GM18517 (cell line): ENCODE measurements at regions not wholly inside any gene's neighbourhood (a gene's known extent, or its start where the extent isn't known, plus 50 kb on each side); places are given as distances from the start of the nearest gene placed in this dataset.
"Not testable (repeated sequence)": the region's sequence is repeated elsewhere in the genome, so short reads cannot be mapped to it uniquely, and the experiment has no call there.

ENCODE experiments used
- ATAC-seq: cut with Tn5 transposase; IDR thresholded peaks from one replicate; pipeline ENCODE4 v1.9.1; 2021; ENCODE audit warnings: mild to moderate bottlenecking, moderate library complexity; ENCODE audit not compliant: unreplicated experiment

DNA sequence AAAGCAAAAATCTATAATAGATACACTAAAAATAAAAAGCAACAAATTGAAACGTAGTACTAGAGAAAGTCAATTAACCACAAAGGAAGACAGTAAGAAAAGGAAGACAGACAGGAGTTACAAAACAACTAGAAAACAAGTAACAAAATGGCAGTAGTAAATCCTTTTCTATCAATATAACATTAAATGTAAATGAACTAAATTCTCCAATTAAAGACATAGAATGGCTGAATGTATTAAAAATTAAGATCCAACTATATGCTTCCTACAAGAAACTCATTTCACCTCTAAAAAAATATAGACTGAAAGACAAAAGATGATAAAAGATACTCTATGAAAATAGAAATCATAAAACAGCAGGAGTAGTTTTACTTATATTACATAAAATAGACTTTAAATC is 79.1 kb downstream of the CTH start:
- ATAC-seq, result no peak

DNA sequence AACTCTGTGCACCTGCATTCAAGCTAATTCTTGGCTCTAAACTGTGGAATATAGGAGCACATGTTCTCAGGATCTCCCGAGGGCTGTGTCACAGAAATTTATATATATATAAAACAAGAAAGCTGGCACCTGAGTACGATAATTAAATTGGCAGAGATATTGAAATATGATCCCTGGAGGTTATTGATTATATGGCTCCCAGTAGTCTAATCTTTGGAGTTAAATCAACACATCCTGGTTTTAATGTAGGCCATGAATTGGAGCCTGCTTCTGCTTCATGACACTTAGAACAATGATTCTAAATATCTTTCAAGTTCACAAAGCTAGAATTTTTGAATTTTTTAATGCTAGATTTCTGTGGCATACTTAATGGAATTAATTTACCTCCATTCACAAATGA is 84.3 kb downstream of the CTH start:
- no peak for ATAC-seq

DNA sequence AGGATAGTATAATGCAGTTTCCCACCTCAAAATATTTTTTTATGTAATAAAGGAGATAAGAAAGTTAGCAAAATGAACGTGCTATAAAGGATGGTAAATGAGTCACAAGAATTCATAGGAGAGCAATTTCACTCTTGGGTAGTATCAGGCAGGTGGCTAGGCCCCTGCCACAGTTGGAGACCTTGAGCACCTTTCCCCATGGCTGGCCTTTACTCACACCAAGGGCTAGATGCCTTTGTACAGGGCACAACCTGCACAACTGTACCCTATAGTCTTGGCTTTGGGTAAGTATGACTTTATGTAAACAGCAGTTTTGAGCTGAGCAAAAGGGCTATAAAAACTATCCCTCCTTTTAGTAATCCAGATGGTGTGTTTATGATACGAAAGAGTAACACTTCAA is 85.1 kb downstream of the CTH start:
- ATAC-seq, result no peak

DNA sequence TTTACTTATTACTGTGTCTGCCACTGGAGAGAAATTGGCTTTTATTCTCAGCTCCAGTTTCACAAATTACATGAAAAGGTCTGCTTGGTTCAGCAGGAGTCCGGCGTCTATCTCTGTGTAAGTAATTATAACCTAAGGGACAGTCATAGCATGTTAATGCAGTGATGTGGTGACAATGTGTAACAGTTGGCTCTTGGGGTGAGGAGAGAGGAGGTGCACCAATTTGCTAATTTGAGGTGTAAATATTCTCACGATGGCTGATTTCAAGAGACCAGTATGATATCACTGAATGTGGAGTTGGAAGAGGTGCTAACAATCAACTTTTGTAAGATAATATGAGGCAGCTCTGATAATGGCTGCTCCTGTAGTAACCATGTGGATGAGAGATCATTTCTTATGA is 86.1 kb downstream of the CTH start:
- ATAC-seq, result no peak

DNA sequence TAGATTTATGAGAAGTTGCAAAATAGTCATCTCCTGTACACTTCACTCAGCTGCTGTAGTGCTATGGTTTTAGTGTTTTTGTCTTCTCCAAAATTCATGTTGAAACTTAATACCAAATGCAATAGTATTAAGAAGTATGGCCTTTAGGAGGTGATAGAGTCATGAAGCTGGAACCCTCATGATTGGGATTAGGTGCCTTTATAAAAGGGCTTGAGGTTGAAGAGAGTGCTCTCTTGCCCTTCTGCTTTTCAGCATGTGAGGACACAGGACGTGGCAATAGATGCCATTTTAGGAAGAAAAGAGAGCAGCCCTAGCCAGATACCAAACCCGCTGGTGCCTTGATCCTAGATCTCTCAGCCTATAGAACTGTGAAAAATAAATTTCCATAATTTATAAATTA is 87.6 kb downstream of the CTH start:
- ATAC-seq, result no peak

DNA sequence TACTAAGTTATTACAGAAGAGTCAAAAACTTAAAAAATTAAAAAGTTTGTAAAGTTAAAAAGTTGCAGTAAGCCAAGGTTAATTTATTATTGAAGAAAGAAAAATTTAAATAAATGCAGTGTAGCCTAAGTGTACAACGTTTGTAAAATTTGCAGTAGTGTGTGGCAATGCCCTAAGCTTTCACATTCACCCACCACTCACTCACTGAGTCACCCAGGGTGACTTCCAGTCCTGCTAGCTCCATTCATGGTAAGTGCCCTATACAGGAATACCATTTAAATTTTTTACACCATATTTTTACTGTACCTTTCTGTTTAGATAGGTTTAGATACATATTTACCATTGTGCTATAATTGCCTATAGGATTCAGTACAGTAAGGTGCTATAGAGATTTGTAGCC is 88.6 kb downstream of the CTH start:
- ATAC-seq, result no peak

DNA sequence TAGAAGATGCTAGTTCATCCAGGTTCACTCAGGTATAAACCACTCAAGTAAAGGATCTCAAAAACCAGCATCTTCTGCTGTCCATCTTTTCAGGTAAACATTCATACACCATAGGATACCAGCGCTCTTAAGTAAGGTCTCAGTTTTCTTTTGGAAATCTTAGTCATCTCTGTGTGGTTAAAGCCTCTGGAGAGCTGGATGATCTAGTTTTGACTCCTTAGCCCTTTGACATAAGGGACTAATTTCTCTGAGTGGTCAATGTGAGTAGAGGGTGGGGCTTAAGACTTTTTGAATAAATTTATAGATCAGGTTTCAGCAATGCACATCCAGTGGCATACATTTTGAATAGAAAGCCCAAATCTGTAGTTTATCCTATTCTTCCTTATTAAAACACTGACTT is 92.3 kb downstream of the CTH start:
- no peak for ATAC-seq

DNA sequence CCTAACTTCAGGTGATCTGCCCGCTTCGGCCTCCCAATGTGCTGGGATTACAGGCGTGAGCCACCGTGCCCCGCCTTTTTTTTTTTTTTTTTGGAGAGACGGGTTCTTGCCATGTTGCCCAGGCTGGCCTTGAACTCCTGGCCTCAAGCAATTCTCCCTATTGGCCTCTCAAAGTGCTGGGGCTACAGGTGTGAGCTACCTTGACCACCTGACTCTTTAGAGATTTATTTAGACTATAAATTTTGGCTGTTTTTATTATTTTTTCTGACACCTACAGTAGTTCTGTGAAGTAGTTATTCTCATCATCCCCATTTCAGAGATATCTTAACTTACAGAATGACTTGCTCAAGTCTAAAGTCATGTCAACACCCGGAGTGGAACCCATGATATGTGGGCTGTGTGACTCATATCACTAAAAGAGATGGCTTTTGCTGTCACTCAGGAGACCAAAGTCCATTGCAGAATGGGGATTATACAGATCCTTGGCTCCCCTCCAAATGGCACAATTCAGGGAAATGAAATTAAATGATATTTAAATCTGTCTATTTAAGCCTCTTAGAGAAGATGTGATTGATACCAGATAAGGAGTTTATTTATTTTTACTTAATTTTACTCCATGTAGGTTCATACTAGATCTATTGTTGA is 93.2 kb downstream of the CTH start:
- ATAC-seq, result peak; percentile 97

DNA sequence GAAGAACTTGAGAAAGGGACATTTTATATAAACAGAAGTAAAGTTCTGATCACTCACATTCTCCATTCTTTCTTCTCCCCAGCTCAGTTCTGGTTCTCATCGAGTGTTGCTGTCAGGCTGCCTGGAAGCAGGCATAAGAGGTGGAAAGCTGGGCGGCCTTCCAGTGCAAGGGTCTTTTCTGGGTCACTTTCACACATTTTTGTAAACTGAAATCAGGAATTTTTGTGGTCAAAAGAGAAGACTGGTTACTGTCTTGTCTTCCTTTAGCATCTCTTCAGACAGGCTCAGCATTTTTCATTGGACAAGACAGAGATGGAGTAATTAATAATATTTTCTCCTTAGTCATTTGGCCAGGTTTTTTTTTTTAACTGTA is 93.7 kb downstream of the CTH start:
- ATAC-seq, result peak; percentile 23

DNA sequence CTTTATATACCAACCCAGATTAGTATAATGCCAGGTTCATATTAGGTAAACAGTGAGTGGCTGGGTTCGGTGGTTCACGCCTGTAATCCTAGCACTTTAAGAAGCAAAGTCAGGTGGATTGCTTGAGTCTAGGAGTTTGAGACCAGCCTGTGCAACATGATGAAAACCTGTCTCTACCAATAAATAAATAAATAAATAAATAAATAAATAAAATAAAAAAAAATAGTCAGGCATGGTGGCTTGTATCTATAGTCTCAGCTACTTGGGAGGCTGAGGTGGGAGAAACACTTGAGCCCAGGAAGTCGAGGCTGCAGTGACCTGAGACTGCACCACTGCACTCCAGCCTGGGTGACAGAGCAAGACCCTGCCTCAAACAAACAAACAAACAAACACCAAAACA is 96.9 kb downstream of the CTH start:
- not testable (repeated sequence) for ATAC-seq

DNA sequence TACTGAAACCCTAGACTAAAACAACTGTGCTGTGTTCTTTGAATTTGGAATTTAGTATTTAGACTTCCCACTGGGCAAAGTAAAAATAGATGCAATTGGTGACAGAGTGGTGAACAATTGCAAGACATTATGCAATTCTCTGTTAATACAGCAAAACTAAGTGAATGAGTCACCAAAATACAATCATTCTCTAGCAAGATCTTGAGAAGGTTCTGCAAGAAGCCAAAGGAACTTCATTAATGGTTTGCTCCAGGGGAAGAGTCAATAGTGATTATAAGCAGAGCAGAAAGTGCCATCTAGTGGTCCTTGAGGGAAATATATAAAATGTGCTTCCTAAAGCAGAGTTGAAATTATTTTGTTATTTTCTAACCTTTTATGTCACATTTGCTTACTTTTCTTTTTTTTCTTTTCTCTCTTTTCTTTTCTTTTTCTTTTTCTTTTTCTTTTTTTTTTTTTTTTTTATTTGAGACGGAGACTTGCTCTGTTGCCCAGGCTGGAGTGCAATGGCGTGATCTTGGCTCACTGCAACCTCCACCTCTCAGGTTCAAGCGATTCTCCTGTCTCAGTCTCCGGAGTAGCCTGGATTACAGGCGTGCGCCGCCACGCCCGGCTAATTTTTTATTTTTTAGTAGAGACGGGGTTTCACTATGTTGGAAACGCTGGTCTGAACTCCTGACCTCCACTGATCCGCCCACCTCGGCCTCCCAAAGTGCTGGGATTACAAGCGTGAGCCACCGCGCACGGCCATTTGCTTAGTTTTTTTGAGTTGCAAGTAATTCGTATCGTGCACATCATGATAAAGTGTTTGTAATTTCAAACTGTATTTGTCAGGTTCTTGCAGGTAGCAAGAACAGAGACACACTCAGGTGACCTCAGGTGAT is 99.2 kb downstream of the CTH start:
- peak; percentile 96 for ATAC-seq

DNA sequence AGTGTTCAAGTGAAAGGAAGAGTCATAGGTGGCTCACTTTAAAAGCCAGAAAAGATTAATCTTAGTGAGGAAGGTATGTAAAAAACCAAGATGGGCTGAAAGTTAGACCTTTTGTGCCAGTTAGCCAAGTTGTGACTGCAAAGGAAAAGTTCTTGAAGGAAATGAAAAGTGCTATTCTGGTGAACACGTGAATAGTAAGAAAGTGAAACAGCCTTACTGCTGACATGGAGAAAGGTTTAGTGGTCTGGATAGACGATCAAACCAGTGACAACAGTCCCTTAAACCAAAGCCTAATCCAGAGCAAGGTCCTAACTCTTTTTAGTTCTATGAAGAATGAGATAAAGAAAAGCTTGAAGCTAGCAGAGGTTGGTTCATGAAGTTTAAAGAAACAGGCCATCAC is 106.4 kb downstream of the CTH start:
- peak; percentile 62 for ATAC-seq

DNA sequence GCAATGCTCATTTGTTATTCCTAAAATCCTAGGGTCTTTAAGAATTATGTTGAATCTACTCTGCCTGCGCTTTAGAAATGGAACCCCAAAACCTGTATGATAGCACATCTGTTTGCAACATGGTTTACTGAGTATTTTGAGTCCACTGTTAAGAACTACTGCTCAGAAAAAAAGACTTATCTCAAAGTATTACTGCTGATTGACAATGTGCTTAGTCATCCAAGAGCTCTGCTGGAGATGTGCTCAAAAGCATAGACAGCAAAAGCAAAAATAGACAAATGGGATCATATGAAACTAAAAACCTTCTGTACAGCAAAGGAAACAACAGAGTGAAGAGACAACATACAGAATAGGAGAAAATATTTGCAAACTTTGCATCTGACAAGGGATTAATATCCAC is 107.0 kb downstream of the CTH start:
- peak; percentile 22 for ATAC-seq

DNA sequence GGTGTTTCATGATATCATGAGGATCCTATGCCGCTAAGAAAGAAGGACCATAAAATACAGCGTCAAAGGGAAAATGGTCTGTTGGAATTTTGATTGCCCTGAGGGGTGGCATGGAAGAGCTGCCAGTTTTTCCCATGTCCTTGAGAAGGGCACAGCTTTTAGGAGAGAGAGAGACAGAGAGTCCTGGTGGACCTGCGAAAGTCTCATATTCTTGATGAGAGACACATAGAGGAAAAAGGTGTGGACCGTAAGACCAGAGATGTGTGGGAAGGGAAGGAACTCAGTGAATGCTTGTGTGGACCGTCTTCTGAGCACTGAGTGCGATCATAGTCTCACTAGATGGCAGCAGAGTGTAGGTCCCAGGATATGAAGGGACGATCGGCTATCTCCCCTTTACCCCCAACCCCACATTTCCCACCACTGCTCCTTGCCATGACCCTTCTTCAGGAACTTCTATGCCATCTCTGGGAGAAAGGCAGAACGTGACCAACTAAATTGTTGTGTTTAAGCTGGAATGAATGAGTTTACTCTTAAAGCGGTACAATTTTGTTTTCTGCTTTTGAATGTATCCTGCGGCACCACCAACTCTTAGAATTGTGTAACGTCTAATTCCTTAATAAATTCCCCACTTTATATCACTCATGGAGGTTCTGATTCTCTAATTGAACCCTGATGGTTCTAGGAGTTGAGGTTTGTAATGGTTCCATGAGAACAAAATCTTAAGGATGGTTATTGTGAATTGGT is 117.7 kb downstream of the CTH start:
- no peak for ATAC-seq

DNA sequence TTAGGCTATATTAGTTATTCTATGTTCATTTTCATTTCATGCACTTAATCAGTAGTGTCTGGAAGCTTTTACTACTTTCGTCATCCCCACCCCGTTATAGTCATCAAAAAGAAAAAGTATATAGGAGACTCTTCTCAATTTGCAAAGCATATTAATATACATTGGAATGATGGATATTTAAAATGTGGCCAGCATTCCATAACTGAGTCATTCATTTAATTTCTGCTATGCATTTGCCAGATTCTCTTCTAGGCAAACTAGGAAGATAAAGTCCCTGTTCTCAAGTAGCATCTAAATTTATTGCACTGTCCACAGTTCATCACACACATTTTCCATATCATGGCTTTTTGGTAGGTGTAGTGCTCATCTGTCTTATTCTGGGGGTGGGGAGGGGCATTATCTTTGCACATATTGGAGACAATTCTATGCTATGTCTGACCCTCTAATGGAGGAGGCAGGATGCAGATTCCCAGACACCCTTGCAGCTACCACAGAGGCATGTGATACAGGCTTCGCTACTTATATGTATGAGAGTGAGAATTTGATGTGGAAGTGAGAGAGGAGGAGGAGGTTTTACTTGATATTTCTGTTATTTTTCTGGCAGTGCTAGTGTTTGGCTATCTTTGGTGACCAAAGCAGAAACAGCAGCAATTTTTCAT is 125.8 kb downstream of the CTH start:
- ATAC-seq, result no peak

DNA sequence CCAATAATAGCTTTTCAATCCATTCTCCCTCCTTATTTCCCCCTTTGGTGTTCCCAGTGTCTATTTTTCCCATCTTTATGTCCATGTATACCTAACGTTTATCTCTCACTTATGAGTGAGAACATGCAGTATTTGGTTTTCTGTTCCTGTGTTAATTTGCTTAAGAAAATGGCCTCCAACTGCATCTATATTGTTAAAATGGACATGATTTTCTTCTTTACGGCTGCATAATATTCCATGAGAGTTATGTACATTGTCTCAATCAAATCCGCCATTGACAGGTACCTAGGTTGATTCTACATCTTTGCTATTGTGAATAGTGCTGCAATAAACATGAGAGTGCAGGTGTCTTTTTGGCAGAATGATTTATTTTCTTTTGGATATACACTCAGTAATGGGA is 126.7 kb downstream of the CTH start:
- no peak for ATAC-seq

DNA sequence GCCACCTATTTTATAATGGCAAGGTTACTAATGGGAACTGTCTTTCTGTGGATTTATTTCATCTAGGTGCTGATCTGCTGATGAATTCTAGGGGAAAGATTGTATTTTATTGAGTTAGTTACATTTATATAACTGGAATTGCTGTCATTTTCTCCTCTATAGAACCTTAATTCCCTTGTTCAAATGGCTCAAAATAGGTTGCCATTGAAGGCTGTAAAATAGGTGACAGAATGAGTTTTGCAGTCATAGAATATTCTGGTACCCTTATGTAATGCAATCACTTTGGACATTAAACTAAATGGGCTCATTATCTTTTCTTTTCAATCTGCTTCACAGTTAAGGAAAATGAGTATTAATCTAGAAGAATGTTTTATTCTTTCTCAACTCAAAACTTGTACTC is 131.0 kb downstream of the CTH start:
- no peak for ATAC-seq

DNA sequence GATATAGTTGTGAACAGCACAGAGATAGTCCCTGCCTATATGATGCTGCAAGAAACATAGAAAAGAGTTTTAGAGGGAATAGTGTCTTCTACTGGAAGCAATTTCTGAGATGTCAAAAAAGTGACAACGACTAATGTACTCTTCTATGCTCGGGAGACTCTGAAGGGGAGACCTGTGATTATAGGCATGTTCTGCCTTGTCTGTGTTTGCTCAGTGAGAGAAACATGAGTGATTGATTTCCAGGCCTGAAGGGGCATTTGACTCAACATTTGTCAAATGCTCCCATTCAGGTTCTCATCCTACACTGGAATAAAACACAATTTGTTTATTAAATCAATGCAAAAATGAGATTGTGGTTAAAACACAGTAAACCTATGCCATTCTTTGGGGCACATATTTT is 131.8 kb downstream of the CTH start:
- no peak for ATAC-seq

DNA sequence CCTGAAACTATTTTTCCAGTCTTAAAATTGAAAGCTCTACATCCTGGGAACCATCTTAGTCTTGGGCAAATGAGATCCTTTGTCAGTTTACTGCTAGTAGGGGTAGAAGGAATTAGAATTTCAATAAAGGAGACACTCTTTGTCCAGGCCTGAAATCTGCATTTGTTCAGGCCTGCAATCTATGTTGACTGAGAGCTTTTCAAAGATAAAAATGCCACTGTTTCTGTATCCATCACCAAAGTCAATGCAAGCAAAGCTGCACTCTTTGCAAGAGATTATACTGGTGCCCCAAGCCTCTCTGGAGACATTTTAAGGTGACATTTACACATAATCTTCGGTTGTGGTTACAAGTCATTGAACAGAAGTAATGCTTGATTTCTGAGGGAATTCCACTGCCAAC is 135.7 kb downstream of the CTH start:
- no peak for ATAC-seq

DNA sequence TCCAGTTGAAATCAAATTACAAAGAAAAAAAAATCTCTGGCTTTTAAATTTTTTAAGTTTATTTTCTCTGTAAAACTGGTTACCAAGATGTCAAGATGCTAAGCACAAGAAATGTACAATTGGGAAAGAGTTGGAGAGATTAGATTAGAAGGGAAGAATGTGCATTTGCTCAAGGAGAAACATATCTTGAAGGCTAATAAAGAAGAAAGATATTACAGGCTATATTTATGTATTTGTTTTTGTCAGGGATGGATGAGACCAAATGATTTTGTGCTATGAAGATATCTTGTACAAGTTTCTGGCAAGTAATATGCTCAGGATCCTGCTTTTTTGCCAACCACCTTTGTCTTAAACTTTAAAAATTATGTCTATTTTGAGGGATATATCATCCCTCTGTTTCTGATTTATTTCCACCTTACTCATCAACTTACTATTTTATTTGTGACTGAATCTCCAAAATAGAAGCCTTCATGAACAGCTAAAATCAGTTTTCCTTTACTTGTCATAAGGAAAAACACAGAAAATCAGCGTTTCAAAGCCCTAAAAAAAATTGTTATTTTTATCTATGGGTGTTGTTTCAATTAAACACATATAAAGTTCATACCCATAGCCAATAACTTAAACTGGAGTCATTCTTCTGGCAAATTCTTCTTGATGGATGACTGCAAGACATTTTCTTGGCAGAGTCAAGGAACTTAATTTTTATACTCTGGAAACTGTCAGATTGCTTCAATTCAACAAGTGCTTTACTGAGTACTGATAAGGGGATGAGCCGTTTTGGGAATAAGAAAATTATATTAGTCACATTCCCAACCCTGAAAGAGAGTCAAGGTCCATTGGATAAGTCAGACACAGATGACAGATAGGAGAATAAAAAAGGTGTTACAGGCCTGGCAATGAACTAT is 141.8 kb downstream of the CTH start:
- no peak for ATAC-seq
